Fibroblast of lung (primary cell): ENCODE measurements at regions not wholly inside any gene's neighbourhood (a gene's known extent, or its start where the extent isn't known, plus 50 kb on each side); places are given as distances from the start of the nearest gene placed in this dataset.

Source experiments
- DNase-seq, 2 donors: peaks; one replicate each; pipeline versions ENCODE4 v3.0.0 to v3.0.0-alpha.2; 2010; ENCODE audit warnings: low read depth in 2 of 2
- H2AFZ ChIP-seq: 2 replicates; pipeline ENCODE4 v1.5.1; 2012; ENCODE audit warnings: low read length, control low read depth, inconsistent platforms
- H3K27ac ChIP-seq: 2 replicates; pipeline ENCODE4 v1.5.1; 2011; ENCODE audit warnings: low read length, control low read depth; ENCODE audit not compliant: insufficient read depth
- H3K27me3 ChIP-seq: 2 replicates; pipeline ENCODE4 v1.5.1; 2011; ENCODE audit warnings: mild to moderate bottlenecking, low read length; ENCODE audit not compliant: control insufficient read depth, insufficient read depth
- H3K36me3 ChIP-seq: 2 replicates; pipeline ENCODE4 v1.5.1; 2011; ENCODE audit warnings: low read length; ENCODE audit not compliant: control insufficient read depth, insufficient read depth
- H3K4me1 ChIP-seq: 2 replicates; pipeline ENCODE4 v1.5.1; 2011; ENCODE audit warnings: low read length; ENCODE audit not compliant: control insufficient read depth, insufficient read depth; ENCODE audit errors: extremely low read depth
- H3K4me2 ChIP-seq: 2 replicates; pipeline ENCODE4 v1.5.1; 2011; ENCODE audit warnings: low read length, control low read depth; ENCODE audit not compliant: insufficient read depth; ENCODE audit errors: extremely low read depth
- H3K4me3 ChIP-seq, 4 experiments: fragments of 200-600 bp in 1 of 4; sonication (generic) in 1 of 4; replicated peaks in 1 of 4; 2 replicates each; pipeline ENCODE4 v1.5.1; 2011 to 2016; ENCODE audit warnings: low read length in 4 of 4, low read depth in 3 of 4, mild to moderate bottlenecking in 3 of 4, control low read depth in 2 of 4, inconsistent platforms in 1 of 4, mixed read lengths in 1 of 4; ENCODE audit not compliant: insufficient read depth in 1 of 4; ENCODE audit errors: control extremely low read depth in 1 of 4
- H3K79me2 ChIP-seq: 2 replicates; pipeline ENCODE4 v1.5.1; 2012; ENCODE audit warnings: mild to moderate bottlenecking, low read length, inconsistent platforms; ENCODE audit not compliant: control insufficient read depth, insufficient read depth
- H3K9ac ChIP-seq: 2 replicates; pipeline ENCODE4 v1.5.1; 2011; ENCODE audit warnings: mild to moderate bottlenecking, low read length, control low read depth; ENCODE audit not compliant: insufficient read depth
- H3K9me3 ChIP-seq: 2 replicates; pipeline ENCODE4 v1.5.1; 2012; ENCODE audit warnings: low read depth, low read length; ENCODE audit not compliant: control insufficient read depth, insufficient read depth
- H4K20me1 ChIP-seq: 2 replicates; pipeline ENCODE4 v1.5.1; 2011; ENCODE audit warnings: low read length; ENCODE audit not compliant: control insufficient read depth, insufficient read depth; ENCODE audit errors: extremely low read depth
- CTCF ChIP-seq, 2 donors: IDR thresholded peaks in 1 of 2; conservative IDR thresholded peaks in 1 of 2; 1 replicate in 1 of 2; 2 replicates in 1 of 2; pipeline ENCODE4 v1.5.1; 2011 to 2012; ENCODE audit warnings: low read length in 2 of 2, control low read depth in 1 of 2, inconsistent platforms in 1 of 2, low read depth in 1 of 2, mild to moderate bottlenecking in 1 of 2
- EZH2 ChIP-seq: IDR thresholded peaks from 2 replicates; pipeline ENCODE4 v1.5.1; 2012; ENCODE audit warnings: low read length, control low read depth, mild to moderate bottlenecking; ENCODE audit errors: missing control alignments

- H3K9ac ChIP-seq: no peak overlapping the region
- H3K4me3 ChIP-seq: no peak overlapping the region
- TF ChIP-seq EZH2 (no peak), CTCF (conservative IDR thresholded peaks at IDR 0.05 in 1 of 2, IDR thresholded peaks at IDR 0.05 in 1 of 2; ENCODE audit: low read depth in 1 of 2, low read length in 2 of 2) (no peak)
- H3K9me3 ChIP-seq: no peaks in the 10 kb centered on the region
- H3K79me2 ChIP-seq: no peaks in the 10 kb centered on the region
- no peak overlapping the region for H2AFZ ChIP-seq
- peak; percentile 79 to 90 for DNase-seq
- no peaks in the 10 kb centered on the region for H3K27me3 ChIP-seq
- no peaks in the 10 kb centered on the region for H4K20me1 ChIP-seq
- no peaks in the 10 kb centered on the region for H3K36me3 ChIP-seq
- H3K4me2 ChIP-seq: no peak overlapping the region
- no peaks in the 10 kb centered on the region for H3K4me1 ChIP-seq
- no peak overlapping the region for H3K27ac ChIP-seq
Measured at GRCh38 chr3:147699175-147699838, 290.1 kb downstream of the ZIC1 start.

- H3K27ac ChIP-seq: no peak overlapping the region
- H3K4me2 ChIP-seq: no peak overlapping the region
- H2AFZ ChIP-seq: no peak overlapping the region
- no peaks in the 10 kb centered on the region for H3K4me1 ChIP-seq
- peak in 1 of 2 donors; percentile 37 for DNase-seq
- H3K27me3 ChIP-seq: no peaks in the 10 kb centered on the region
- H3K9me3 ChIP-seq: no peaks in the 10 kb centered on the region
- TF ChIP-seq CTCF (conservative IDR thresholded peaks at IDR 0.05 in 1 of 2, IDR thresholded peaks at IDR 0.05 in 1 of 2; ENCODE audit: low read depth in 1 of 2, low read length in 2 of 2) (no peak), EZH2 (no peak)
- H3K36me3 ChIP-seq: no peaks in the 10 kb centered on the region
- no peak overlapping the region for H3K9ac ChIP-seq
- H3K79me2 ChIP-seq: no peaks in the 10 kb centered on the region
- no peaks in the 10 kb centered on the region for H4K20me1 ChIP-seq
- H3K4me3 ChIP-seq: no peak overlapping the region
Measured at GRCh38 chr3:147701195-147701594, 292.0 kb downstream of the ZIC1 start.

GRCh38 chr3:147702509-147702908 is 293.3 kb downstream of the ZIC1 start:
- DNase-seq: peak; percentile 34 to 46
- Histone ChIP-seq H3K27me3 (no peaks in the 10 kb centered on the region), H3K79me2 (no peaks in the 10 kb centered on the region), H3K9me3 (no peaks in the 10 kb centered on the region), H3K4me1 (no peaks in the 10 kb centered on the region), H2AFZ (no peak overlapping the region), H4K20me1 (no peaks in the 10 kb centered on the region), H3K9ac (no peak overlapping the region), H3K36me3 (no peaks in the 10 kb centered on the region), H3K4me3 (no peak overlapping the region), H3K27ac (no peak overlapping the region), H3K4me2 (no peak overlapping the region)
- TF ChIP-seq EZH2 (no peak), CTCF (conservative IDR thresholded peaks at IDR 0.05 in 1 of 2, IDR thresholded peaks at IDR 0.05 in 1 of 2; ENCODE audit: low read depth in 1 of 2, low read length in 2 of 2) (no peak)
